NT2/D1 (cell line): ENCODE measurements at regions not wholly inside any gene's neighbourhood (a gene's known extent, or its start where the extent isn't known, plus 50 kb on each side); places are given as distances from the start of the nearest gene placed in this dataset.

Experiments used
- SUZ12 ChIP-seq: IDR thresholded peaks from 2 replicates; pipeline ENCODE4 v1.6.1; 2011; ENCODE audit not compliant: insufficient read length, insufficient read depth; ENCODE audit errors: extremely low read depth
- YY1 ChIP-seq: IDR thresholded peaks from 2 replicates; pipeline ENCODE4 v1.6.1; 2011; ENCODE audit not compliant: insufficient read length, insufficient read depth
- ZNF274 ChIP-seq: IDR thresholded peaks from 2 replicates; pipeline ENCODE4 v1.6.1; 2011; ENCODE audit warnings: mild to moderate bottlenecking, low read depth, low read length

GRCh38 chr12:66030217-66030781 lies 100.3 kb downstream of the LLPH start:
- TF ChIP-seq YY1 (no peak), ZNF274 (no peak), SUZ12 (no peak)
